ENCODE measurements at regions not wholly inside any gene's neighbourhood (a gene's known extent, or its start where the extent isn't known, plus 50 kb on each side); places are given as distances from the start of the nearest gene placed in this dataset.

- H3K4me3 ChIP-seq (ENCODE audit: low read depth, low read length) = no peak overlapping the region
- ChIA-PET CTCF (interaction anchor here (1.2 to 1.5 kb wide), 3 partner anchors 18 to 20 kb away, joined by 3 read pairs; no protein-coding TSS in a partner anchor), POLR2A (no interaction called here)
- no peak for DNase-seq (ENCODE audit: low read depth, low spot score)
- no peak for TF ChIP-seq CTCF (IDR thresholded peaks at IDR 0.05; ENCODE audit: insufficient read depth, low read length, missing control alignments)
These were observed 190.1 kb downstream of the RAD51AP2 start for GRCh38 chr2:17328161-17328560.

- ChIA-PET CTCF (no interaction called here), POLR2A (no interaction called here)
- H3K4me3 ChIP-seq (ENCODE audit: low read depth, low read length) = no peak overlapping the region
- TF ChIP-seq CTCF (IDR thresholded peaks at IDR 0.05; ENCODE audit: insufficient read depth, low read length, missing control alignments) = no peak
- DNase-seq (ENCODE audit: low read depth, low spot score) = no peak
These were observed 190.6 kb downstream of the RAD51AP2 start for GRCh38 chr2:17327649-17328048.

GRCh38 chr2:17326717-17327116 is 191.5 kb downstream of the RAD51AP2 start:
- POLR2A ChIA-PET = no interaction called here
- no peak for DNase-seq (ENCODE audit: low read depth, low spot score)
- TF ChIP-seq CTCF (IDR thresholded peaks at IDR 0.05; ENCODE audit: insufficient read depth, low read length, missing control alignments) = no peak
- CTCF ChIA-PET = no interaction called here
- no peak overlapping the region for H3K4me3 ChIP-seq (ENCODE audit: low read depth, low read length)

GRCh38 chr2:17323697-17324096 is 194.5 kb downstream of the RAD51AP2 start:
- no peak for DNase-seq (ENCODE audit: low read depth, low spot score)
- ChIA-PET CTCF (interaction anchor here (2.3 kb wide), 1 partner anchor 14 kb away, joined by 12 read pairs; no protein-coding TSS in a partner anchor), POLR2A (no interaction called here)
- H3K4me3 ChIP-seq (ENCODE audit: low read depth, low read length) = no peak overlapping the region
- no peak for TF ChIP-seq CTCF (IDR thresholded peaks at IDR 0.05; ENCODE audit: insufficient read depth, low read length, missing control alignments)

- TF ChIP-seq CTCF (IDR thresholded peaks at IDR 0.05; ENCODE audit: insufficient read depth, low read length, missing control alignments) = no peak
- CTCF ChIA-PET = interaction anchor here (3.5 kb wide), 1 partner anchor 13 kb away, joined by 10 read pairs; no protein-coding TSS in a partner anchor
- no peak for DNase-seq (ENCODE audit: low read depth, low spot score)
These were observed 195.8 kb downstream of the RAD51AP2 start for GRCh38 chr2:17322461-17322860.

GRCh38 chr2:17319090-17319489 is 199.2 kb downstream of the RAD51AP2 start:
- TF ChIP-seq CTCF (IDR thresholded peaks at IDR 0.05; ENCODE audit: insufficient read depth, low read length, missing control alignments) = no peak
- POLR2A ChIA-PET = no interaction called here
- no peak overlapping the region for H3K4me3 ChIP-seq (ENCODE audit: low read depth, low read length)
- no peak for DNase-seq (ENCODE audit: low read depth, low spot score)
- CTCF ChIA-PET = interaction anchor here (3.5 kb wide), 1 partner anchor 9 kb away, joined by 10 read pairs; no protein-coding TSS in a partner anchor

More at GRCh38 chr2:17322461-17322860, 195.8 kb downstream of the RAD51AP2 start:
- no peak overlapping the region for H3K4me3 ChIP-seq (ENCODE audit: low read depth, low read length)
- POLR2A ChIA-PET = no interaction called here

All from AG04449 (cell line).